ENCODE measurements at regions not wholly inside any gene's neighbourhood (a gene's known extent, or its start where the extent isn't known, plus 50 kb on each side); places are given as distances from the start of the nearest gene placed in this dataset.
A peak's percentile ranks its signal among the peaks of the same experiment; 100 is the strongest.

DNA sequence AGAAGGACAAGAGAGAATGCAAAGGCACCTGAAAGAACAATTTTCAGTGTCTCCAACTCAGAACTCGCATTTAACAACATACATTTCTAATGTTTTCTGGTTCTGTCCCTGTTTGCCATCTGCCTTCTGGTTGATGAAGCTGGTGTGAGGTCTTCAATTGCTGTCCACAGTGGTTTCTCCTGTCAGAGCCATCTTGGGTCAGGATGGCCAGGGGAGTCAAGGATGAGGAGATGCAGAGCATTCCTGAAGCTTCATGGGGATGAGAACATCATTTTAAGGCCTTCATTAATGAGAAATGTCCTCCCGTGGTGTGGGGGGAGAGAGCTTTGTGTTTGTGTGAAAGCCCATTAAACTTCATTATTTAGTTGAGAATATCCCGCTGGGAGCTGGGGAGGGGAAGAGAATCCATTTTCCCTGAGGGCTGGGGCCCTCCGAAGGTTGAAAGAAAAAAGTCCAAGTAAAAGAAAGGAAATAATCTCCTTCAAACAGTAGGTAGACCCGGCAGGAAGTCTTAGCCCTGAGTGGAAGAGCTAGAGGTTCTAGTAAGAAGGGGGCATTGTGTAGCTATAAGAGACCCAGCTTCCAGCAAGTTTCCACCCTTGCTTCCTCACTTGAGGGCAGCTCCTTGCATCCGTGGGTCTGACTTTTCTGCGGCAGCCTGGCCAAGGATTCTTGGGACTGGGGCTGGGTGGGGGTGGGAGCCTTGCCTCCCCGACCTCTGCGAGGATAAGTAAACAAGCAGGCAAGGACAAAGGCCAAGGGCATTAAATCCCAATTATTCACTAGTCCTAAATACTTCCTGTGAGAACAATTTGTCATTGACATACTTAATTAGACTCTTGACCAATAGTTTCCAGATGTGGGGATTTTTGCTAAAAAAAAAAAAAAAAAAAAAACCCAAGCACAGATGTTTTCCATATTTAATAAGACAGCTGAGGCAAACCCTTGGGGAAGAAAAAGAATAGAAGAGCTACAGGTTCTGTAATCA lies 119.2 kb downstream of the MSX2 start:
- in situ Hi-C loops (cut with MboI; ENCODE audit: low pct_unique_long_range_greater_than_20kb, low sequenced_read_pairs): no loop called here
- DNase-seq: no peak

GRCh38 chr5:174840435-174840834 lies 116.1 kb downstream of the MSX2 start:
- in situ Hi-C loops (cut with MboI; ENCODE audit: low pct_unique_long_range_greater_than_20kb, low sequenced_read_pairs): no loop called here
- no peak for DNase-seq

DNA sequence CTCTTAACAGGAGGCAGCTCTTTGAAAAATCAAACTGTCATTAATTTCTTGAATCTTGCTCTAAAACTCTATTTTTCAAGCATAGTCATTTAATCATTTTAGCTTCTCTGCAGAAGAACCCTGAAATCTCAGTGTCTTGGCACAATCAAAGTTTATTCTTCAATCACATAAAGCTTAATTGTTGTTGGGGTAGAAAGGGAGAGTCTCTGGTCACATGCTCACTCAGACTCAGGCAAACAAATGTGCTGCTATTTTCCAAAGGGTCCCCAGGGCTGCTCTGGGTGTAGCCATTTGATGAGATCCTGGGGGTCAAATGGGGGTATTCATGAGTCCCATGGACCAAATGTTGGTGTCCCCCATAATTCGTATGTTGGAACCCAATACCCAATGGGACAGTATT lies 114.8 kb downstream of the MSX2 start:
- no peak for DNase-seq
- in situ Hi-C loops (cut with MboI; ENCODE audit: low pct_unique_long_range_greater_than_20kb, low sequenced_read_pairs): no loop called here

- peak; percentile 16 for DNase-seq
- in situ Hi-C loops (cut with MboI; ENCODE audit: low pct_unique_long_range_greater_than_20kb, low sequenced_read_pairs): no loop called here
Observed at GRCh38 chr5:174837919-174838902, 113.8 kb downstream of the MSX2 start.

DNA sequence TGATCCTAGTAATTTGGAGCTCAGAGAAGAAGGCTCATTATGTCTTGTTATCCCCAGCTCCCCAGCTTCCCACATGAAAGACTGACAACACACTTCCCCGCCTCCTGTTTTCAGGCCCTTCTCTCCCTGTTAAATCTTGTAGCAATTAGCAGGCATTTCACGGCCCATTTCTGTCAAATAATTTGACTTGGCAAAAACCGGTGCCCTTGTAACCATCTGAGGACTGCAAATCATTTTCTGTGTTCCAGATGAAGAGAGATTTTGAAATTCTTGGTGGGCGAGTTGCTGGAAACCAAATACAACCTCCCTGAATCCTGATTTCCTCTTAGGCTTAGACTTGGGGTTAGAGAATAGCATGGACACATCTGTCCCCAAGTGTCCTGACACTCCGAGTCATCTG lies 109.7 kb downstream of the MSX2 start:
- in situ Hi-C loops (cut with MboI; ENCODE audit: low pct_unique_long_range_greater_than_20kb, low sequenced_read_pairs): no loop called here
- DNase-seq: no peak

DNA sequence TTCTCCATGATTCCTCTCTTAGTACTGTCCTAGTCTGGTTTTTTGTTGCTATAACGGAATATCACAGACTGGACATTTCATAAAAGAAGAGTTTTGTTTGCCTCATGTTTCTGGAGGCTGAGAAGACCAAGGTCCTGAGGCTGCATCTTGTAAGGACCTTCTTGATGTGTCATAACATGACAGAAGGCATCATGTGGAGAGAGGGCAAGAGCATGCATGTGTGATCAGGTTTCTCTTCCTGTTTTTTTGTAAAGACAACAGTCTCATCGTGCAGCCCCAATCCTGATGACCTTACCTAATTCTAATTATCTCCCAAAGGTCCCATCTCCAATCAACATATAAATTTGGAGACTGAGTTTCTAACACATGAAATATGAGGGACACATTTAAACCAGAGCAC lies 108.4 kb downstream of the MSX2 start:
- no peak for DNase-seq
- in situ Hi-C loops (cut with MboI; ENCODE audit: low pct_unique_long_range_greater_than_20kb, low sequenced_read_pairs): no loop called here

GRCh38 chr5:174832025-174832424 lies 107.6 kb downstream of the MSX2 start:
- in situ Hi-C loops (cut with MboI; ENCODE audit: low pct_unique_long_range_greater_than_20kb, low sequenced_read_pairs): no loop called here
- no peak for DNase-seq

GRCh38 chr5:174831031-174831660 lies 106.8 kb downstream of the MSX2 start:
- DNase-seq: no peak
- in situ Hi-C loops (cut with MboI; ENCODE audit: low pct_unique_long_range_greater_than_20kb, low sequenced_read_pairs): no loop called here

DNA sequence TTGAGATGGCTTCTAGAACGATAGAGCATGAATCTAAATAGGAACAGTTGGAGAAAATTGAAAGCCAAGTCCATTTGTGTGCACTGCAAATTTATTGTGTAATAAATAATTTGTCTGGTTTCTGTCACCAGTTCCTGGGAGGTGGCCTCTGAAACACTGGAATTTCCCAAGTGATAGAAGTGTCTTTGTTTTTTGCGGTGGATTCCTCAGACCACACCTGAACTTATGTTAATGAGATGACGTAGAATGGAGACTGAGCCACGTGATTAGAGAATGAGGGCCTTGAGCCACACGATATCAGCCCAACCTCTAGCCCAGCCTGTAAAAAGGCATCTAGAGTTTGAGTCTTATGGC lies 105.1 kb downstream of the MSX2 start:
- no peak for DNase-seq
- in situ Hi-C loops (cut with MboI; ENCODE audit: low pct_unique_long_range_greater_than_20kb, low sequenced_read_pairs): no loop called here

DNA sequence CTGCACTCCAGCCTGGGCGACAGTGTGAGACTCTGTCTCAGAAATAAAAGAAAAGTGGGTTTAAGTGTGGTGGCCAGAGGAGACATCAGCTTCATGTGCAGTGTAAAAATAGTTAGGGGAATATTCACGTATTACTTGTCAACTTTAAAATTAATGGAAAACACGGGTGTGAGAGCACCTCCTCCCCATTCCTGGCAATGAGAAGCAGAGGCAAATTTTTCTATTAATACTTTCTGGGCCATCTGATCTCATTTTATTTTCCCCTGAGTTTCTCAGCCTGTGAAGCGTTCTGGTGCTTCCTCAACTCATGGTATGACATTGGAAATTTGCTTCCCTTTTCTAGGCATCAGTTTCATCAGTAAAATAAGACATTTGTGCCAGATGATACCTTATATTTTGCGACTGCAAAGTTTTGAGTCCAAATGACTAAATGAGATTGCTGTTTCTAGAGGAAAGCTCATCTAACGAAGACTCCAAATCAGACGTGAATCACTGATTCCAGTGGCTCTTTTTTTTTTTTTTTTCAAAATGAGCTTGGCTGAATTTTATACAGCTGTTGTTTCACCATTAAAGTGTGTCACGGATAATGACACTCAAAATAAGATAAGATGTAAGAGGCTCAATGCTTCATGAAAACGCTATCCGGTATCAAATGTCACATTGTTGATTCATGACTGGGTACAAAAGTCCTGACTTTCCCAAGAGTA lies 104.6 kb downstream of the MSX2 start:
- DNase-seq: no peak
- in situ Hi-C loops (cut with MboI; ENCODE audit: low pct_unique_long_range_greater_than_20kb, low sequenced_read_pairs): no loop called here

DNA sequence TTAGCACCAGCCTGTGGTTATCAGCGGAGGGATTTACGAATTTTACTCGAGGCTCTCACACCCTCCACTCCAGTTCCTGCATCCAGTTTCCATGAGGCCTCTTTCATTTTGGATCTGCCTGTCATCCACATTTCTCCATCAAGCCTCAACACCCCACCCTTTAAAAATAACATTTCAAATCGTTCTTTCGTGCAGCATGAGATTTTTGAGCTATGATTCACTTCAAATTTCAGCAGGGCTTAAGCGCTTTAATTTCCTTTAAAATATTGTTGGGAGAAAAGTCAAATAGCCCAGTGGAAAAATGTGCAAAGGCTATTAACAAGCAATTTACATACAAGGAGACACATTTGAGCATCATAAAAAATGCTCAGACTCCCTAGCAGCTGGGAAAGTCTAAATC lies 103.2 kb downstream of the MSX2 start:
- no peak for DNase-seq
- in situ Hi-C loops (cut with MboI; ENCODE audit: low pct_unique_long_range_greater_than_20kb, low sequenced_read_pairs): no loop called here

GRCh38 chr5:174825587-174825986 lies 101.2 kb downstream of the MSX2 start:
- in situ Hi-C loops (cut with MboI; ENCODE audit: low pct_unique_long_range_greater_than_20kb, low sequenced_read_pairs): no loop called here
- no peak for DNase-seq

DNA sequence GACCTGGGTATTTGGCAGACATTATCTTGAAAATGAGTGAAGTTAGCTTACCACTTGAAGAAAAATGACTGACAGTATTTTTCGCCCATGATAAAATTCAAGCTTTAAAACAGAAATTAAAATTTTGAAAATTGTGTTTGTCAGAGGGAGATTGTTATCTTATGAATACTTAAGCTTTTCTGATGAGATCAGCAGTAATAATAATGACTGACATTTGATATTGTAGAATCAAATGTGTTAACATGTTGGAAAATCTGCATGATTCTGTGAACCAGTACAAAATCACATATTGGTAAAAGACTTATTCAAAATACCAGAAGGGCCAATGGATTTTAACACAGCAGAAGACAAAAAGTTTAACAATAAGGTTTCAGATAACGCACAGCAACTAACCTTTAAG lies 94.0 kb downstream of the MSX2 start:
- no peak for DNase-seq
- in situ Hi-C loops (cut with MboI; ENCODE audit: low pct_unique_long_range_greater_than_20kb, low sequenced_read_pairs): no loop called here

DNA sequence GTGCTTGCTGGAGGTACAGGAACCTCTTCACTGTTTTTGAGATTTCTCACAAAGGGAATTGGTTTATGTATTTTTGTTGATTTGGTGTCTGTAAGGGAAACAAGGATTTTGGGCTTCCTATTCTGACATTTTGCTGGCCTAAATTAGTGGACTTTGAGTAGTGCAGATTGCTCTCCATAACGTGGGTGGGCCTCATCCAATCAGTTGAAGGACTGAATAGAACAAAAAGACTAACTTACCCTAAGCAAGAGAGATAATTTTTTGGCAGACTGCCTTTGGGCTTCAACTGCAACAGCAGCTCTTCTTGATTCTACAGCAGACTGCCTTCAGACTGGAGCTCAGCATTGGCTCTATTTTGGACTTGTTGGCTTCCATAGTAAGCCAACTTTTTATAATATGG lies 93.2 kb downstream of the MSX2 start:
- in situ Hi-C loops (cut with MboI; ENCODE audit: low pct_unique_long_range_greater_than_20kb, low sequenced_read_pairs): no loop called here
- DNase-seq: no peak

DNA sequence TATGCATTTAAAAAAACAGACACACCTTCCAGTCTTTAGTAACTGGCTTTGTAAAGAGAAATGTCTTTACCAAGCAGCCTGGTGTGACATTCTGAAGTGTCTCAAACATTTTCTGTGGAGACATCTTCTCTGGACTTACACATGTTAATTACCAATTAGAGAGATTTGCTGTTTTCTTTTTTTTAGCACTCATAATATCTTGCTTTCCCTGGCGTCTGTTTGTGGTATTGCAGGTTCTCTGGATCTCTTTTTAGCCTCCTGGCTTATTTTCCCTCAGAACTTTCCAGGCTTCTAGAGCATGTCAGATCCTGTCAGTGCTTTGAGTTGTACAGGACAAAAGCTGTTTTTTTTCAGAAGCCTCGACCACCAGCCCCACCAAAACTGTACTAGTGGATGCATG lies 92.5 kb downstream of the MSX2 start:
- in situ Hi-C loops (cut with MboI; ENCODE audit: low pct_unique_long_range_greater_than_20kb, low sequenced_read_pairs): no loop called here
- DNase-seq: peak; percentile 16

- in situ Hi-C loops (cut with MboI; ENCODE audit: low pct_unique_long_range_greater_than_20kb, low sequenced_read_pairs): no loop called here
- DNase-seq: no peak
Observed at GRCh38 chr5:174811438-174811837, 87.1 kb downstream of the MSX2 start.

GRCh38 chr5:174810796-174811195 lies 86.4 kb downstream of the MSX2 start:
- in situ Hi-C loops (cut with MboI; ENCODE audit: low pct_unique_long_range_greater_than_20kb, low sequenced_read_pairs): no loop called here
- no peak for DNase-seq

DNA sequence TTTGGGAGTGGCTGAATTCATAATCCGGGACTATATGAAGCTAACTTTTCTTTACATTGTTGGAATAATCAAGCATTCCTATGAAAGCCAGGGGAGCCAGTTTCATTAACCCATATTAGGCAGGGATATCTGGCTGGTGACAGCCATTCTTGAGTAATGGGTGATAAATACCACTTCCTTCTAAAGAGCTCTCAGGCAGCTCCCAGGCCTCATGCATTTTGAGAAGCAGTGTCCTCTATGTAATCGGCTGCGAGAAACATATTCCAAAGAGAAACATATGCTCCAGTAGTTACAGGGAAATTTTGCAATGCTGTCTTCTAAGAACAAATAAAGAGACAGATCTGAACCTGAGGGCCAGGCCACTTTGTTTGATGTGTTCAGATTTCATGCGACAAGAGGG lies 83.1 kb downstream of the MSX2 start:
- in situ Hi-C loops (cut with MboI; ENCODE audit: low pct_unique_long_range_greater_than_20kb, low sequenced_read_pairs): no loop called here
- DNase-seq: no peak

DNA sequence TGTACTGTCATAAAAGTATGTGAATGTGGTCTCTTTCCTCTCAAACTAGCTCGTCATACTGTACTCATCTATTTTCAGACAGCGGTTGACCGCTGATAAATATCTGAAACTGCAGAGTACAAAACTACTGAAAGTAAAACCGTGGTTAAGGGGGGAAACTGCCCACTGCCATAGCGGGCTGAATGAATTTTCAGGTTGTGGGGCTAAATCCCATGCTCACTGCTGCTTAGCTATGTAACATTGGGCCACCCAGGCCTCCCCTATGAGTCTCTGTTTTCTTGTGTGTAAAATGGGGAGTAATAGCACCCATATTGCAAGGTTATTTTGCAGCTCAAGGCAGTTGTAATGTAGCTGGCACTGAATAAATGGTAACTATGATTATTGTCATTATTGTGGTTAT lies 82.3 kb downstream of the MSX2 start:
- in situ Hi-C loops (cut with MboI; ENCODE audit: low pct_unique_long_range_greater_than_20kb, low sequenced_read_pairs): no loop called here
- no peak for DNase-seq

Data from KBM-7 (cell line).